Forelimb muscle (tissue), 1 donor: ENCODE measurements at regions not wholly inside any gene's neighbourhood (a gene's known extent, or its start where the extent isn't known, plus 50 kb on each side); places are given as distances from the start of the nearest gene placed in this dataset.

Experiments used
- DNase-seq: peaks from one replicate; pipeline ENCODE4 v3.0.0-alpha.2; 2013; ENCODE audit warnings: low read depth

DNA sequence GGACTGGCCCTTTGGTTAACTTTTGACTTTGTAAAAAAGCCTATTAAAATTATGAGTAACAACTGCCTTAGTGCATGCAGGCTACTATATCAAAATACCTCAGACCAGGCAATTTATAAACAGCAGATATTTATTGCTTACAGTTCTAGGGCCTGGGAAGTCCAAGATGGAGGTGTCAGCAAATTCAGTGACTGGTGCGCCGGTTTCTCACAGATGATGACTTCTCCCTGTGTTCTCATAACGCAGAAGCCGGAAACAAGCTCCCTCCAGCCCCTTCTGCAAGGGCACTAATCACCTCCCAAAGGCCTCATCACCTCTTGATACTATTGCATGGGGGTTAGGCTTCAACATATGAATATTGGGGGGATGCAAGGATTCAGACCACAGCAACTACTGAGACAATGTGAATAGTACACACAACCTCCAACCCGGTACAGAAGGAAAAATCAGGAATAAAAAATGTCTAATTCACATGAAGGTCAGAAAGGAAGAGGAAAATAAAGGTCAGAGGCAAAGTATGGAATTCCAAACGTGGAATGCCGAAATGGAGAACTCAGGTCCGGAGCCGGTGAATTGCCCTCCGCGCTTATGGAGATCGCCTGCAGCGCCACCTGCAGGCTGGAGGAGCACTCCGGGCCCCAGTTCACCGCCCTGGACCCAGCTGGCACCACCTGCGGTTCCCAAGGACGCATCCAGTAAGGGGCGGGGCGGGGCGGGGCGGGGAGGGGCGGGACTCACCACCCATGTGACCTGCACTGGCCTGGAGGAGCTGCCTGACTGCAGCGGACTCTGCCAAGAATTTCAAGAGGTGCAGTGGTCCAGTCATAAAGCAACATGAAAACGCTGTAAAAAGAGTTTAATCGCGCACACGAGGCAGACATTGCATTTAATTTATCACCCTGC is 203.4 kb downstream of the KIF26A start:
- DNase-seq = no peak

DNA sequence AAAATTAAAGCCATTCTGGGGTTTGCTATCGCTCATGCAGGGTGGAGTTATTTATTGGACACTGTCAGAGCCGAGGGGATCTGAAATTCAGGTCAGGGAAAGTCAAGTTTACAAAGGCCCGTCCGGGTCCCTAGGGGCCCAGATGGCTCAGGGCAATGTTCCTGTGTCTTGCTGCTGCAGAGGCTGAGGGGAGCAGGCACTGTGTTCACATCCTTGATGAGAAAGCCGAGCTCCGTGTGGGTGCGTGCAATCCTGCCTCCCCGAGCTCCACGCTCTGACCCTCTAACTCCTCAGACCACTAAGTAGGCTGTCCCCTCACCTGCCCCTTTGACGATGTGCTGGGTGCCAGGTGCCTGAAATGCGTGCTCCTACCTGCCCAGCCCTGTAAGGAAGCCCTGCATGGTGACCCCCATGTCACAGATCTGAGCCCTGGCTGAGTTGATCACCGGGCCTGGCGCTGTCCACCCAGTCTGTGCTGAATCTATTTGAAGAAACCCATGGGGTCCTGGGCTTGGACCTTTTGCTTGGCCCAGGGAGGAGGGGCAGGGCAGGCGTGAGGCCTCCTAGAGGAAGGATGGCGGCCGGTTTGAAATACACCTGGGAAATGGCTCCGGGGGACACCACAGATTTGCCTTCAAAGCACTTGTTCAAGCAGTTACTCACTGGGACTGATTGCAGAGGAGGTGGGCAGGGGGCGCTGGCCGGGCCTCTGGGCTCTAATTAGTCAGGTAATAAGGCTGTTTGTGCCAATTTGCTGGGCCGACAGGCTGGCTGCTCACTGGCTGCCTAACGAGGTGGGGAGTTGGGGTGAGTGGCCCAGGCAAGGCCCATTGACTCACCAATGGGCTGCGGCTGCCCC is 204.3 kb downstream of the KIF26A start:
- DNase-seq = no peak

DNA sequence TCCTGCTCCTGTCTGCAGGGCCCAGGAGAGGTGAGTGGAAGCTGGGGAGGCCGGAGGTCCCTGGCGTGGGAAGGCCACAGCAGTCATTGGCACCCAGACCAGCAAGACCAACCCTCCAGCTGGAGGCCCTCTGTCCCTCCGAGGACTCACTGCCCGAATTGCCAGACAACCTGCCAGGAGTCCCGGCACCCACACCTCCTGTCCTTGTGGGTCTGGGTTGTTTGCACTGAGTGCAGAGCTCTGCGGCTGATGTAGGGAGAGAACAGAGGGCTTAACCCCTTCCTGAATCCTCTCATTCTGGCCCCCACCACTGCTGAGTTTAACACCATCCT is 204.9 kb downstream of the KIF26A start:
- no peak for DNase-seq

DNA sequence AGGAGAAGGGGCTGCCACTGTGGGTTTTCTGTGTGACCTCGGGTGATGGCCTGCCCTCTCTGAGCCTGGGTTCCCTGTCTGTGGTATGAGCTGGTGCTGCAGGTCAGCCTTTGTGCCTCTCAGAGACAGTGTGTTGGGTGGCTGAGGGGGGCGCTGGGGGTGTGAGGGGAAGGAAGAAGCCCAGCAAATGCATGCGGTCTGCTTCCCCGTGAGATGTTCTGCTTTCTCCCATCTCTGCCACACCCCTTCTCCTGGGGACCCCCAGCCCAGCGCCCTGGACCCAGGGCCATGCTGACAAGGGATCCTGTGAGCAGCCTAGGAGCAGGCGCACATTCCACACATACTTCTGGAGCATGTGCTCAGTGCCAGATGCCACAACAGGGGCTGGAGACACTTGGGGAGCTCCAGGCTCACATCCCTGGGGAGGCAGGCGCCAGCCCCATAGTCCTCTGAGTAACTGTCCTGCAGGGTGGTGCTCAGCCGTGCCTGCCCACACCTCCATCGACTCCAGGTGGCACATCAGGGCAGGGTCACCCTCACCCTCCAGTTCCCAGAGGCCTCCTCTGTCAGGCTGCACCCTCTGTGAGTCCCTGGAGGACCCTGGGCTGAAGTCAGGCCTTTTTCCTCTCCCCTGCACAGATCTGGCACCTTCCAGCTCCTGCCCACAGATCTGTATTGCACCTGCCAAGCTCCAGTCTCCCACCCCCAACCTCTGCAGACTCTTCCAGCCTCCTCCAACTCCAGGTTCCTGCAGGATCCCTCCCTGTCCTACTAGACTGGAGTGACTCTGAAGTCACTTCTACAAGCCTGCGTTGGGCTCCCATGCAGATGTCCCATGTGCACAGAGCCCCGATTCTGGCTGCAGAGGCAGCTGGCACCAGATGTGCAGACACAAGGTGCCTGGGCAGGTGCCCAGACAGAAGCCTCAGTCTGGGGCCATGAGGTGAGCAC is 205.6 kb downstream of the KIF26A start:
- no peak for DNase-seq

DNA sequence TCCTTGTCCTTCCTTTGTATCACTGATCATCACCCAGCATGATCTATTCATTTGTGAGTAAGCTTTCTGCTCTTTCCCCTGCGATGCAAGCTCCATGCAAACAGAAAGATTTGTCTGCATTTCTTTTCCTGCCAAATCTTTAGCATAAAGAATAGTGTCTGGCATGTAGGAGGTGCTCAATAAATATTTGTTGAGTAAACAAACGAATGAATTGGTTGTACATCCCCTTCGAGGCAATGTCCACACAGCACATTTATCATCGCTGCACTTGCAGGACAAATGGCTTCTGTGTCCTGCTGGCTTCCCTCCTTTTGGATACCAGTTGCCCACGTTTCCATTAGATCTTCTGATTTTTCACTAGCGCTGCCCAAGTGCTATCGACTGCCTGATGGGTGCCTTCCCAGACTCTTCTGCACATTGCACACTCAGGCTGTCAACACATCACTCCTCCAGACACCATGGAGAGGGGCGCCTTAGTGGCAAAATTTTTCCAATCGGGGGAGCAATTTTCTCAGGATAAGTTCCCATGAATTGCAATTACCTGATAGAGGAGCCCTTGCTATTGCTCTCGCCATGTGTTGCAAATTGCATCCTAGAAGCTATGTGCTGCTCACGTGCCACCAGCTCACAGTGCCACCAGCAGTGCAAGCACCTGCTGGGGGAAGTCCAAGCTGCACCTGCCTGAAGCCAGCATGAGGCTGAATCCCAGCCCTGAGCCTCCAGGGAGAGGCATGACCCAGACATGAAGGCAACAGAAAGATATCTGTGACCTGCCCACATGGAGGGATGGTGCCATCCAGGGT is 206.6 kb downstream of the KIF26A start:
- no peak for DNase-seq

DNA sequence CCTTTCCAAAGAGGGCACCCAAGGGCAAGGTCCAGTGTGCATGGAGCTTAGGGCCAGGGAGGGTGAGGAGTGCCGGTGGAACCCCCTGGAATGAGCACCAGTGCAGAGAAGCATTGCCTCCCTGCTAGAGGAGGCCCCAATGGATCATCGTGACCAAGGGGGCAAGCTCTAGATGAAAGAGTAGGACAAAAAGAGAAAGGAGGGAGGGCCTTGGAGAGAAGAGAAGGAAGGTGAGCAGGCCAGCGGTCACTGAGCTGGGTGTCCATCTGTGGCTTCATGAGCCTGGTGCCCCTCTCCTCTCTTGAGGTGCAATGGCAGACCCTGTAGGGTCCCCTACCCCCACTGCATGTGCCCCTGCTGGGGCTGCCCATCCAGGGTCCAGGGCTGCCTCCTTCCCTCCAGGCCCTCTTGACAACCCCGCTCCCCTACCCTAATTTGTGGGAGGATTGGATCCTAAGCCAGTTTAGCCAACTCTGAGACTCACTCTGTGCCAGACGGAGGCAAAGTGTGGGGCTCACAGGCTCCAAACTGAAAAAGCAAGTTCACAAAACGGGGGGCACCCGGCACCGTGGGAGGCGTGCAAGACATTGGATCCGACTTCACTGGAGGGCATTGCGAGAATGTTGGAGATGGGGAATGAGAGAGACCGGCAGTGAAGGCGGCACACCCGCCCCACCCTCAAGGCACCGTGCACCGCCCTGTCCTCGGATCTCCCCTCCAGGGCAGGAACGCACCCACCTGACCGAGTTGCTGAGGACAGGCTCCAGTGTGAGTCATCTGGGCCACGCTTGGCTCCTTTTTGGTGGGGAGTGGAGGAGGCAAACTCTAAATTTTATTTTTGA is 207.5 kb downstream of the KIF26A start:
- DNase-seq = no peak

DNA sequence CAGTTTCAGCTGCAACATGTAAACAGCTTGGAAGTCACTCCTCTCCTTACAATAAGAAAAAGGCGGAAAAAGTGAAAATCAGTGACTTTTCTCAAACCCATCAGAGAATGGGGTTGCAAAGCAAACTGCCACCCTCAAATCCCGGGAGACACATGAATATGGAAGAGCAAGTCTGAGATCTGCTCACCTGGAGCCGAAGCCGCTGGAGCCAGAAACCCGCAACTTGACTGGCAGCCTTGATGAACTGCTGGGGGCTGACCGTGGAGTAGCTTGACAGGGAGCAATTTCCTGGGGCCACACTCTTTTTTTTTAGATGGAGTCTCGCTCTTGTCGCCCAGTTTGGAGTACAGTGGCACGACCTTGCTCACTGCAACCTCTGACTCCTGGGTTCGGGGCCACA is 208.2 kb downstream of the KIF26A start:
- DNase-seq = no peak

DNA sequence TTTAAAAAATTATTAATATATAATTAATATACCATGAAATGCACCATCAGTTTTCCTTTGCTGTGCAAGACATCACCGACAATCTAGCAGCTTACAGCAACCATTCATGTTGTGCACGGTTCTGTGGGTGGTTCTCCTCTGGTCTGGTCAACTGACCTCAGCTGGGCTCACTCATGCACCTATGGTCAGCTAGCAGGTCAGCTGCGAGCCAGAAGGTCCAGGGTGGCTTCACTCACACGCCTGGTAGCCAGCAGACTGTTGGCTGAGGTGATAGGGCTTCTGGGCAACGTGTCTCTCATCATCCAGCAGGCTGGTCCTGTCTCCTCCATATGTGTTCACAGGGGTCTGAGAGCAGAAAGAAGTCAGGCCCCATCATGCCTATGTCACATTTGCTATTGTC is 210.4 kb downstream of the KIF26A start:
- no peak for DNase-seq

DNA sequence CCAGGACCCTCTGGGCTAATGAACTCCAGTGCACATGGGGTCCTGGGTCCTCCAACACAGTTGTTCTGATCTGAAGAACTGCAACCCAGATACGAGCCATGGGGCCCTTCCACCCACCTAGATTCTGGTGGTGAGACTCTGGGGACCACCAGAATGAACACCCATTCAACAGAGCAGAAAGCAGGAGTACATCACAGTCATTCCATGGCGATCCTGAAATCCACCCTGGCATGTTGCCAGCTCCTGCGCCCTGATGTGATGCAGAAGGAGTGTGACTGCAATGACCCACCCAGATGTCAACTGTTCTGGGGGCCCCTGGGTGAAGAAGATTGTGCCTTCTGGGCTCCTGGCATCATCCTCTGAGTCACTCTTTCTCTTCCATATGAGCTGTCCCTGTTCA is 211.6 kb downstream of the KIF26A start:
- DNase-seq = no peak

DNA sequence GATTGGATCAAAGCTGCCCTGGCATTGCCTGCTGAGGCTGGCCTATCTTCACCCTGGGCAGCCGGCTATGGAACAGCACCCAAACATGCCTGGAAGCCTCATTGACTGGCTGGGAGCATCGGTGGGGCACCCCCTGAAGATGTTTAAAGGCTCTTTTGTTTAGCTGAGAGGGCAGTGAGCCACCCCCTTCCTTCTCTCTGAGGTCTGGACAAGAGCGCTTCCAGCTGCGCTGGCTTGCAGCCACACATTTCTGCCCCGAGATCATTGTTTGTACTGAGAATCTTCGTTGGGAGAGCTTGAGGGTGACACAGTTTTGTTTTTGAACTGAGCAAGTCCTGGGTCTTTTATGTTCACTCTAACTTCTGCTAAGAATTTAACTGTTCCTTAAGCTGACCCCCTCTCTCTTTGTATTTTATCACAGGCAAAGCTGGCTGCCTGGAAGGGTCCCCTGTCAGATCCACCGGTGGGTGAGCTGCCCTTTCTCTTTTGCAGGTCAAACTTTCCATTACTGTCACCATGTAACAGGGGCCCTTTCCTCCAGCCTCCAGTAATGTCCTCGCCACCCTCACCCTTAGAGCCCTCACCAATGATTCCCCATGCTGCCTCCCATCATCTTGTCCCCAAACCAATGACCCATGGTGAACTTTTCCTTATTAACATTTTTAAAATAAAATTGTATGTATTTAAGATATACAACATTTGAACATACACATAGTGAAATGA is 212.2 kb downstream of the KIF26A start:
- peak; percentile 48 for DNase-seq

DNA sequence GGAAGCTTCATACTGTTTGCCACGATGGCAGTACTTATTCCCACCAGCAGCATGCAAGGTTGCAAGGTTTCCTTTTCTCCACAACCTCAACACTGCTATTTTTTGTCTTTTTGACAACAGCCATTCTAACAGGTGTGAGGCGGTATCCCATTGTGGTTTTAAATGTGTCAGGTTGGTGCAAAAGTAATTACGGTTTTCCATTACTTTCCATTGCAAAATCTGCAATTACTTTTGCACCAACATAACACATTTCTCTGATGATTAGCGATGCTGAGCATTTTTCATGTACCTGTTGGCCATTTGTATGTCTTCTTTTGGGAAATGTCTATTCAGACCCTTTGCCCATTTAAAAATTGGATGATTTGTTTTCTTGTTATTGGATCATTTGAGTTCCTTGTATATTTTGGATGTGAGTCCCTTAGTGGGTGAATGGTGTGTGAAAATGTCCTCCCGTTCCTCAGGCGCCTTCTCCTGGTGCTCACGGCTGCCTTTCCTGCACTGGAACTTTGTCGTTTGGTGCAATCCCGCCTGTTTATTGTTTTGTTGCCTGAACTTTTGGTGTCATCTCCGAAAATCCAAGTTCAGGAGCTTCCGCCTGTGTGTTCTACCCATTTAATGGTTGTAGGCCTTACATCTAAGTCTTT is 213.6 kb downstream of the KIF26A start:
- DNase-seq = no peak

DNA sequence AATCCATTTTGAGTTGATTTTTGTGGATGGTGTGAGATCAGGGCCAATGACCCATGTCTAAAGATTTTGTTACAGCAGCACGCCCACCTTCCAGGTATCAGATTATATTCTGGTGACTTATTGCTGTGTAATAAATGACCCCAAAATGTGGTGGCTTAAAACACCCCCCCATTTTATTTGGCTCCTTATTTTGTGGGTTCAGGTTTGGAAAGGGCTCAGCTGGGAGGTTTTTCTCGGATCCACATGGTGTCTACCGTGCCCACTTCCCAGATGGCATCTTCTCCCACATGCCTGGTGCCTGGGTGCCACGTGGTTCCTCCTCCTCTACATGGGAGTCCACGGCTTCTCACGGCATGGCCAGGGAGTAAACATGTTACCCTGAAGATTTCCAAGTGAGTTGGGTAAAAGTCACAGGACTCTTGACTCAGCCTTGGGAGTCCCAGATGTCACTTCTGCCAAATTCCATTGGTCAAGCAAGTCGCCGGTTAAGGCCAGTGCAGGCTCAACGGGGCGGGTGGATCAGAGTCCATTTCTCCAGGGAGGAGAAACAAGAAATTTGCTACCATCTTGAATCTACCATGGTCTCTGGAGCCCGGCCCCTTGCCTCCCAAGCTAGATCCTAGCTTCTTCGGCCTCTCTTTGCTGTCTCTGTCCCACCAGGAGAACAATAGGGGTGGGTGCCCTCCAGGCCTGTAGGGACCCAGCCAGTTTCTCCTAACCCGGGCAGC is 214.3 kb downstream of the KIF26A start:
- no peak for DNase-seq

DNA sequence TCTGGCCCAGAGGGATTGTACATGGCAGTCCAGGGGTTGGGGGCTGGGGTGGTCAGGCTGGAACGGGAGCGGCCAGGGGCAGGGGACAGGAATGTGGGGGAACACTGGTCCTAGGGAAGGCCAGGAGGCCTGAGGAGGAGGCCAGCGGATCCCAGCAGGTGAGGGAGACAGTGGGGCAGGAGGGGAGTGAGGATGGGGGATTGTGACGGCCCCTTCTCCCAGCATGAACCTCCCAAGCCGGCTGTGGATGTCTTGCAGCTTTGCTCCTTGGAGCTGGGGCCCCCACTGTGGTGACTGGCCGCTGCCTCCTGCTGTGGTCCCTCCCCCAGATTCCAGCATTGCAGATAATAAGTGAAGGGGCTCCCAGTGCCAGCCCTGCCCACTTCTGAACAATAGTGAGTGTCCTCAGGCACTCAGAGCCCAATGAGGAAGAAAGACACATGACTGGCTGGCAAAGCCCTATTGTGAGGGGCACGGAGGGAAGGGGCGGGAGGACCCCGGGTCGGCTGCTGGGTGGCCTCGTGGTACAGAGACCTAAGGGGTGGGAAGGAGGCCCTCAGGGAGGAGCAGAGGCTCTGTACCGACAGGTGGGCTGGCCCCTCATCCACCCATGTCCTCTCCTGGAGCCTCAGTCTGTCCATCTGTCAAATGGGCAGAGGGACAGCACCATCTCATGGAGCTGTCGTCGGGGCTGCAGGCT is 215.0 kb downstream of the KIF26A start:
- no peak for DNase-seq

DNA sequence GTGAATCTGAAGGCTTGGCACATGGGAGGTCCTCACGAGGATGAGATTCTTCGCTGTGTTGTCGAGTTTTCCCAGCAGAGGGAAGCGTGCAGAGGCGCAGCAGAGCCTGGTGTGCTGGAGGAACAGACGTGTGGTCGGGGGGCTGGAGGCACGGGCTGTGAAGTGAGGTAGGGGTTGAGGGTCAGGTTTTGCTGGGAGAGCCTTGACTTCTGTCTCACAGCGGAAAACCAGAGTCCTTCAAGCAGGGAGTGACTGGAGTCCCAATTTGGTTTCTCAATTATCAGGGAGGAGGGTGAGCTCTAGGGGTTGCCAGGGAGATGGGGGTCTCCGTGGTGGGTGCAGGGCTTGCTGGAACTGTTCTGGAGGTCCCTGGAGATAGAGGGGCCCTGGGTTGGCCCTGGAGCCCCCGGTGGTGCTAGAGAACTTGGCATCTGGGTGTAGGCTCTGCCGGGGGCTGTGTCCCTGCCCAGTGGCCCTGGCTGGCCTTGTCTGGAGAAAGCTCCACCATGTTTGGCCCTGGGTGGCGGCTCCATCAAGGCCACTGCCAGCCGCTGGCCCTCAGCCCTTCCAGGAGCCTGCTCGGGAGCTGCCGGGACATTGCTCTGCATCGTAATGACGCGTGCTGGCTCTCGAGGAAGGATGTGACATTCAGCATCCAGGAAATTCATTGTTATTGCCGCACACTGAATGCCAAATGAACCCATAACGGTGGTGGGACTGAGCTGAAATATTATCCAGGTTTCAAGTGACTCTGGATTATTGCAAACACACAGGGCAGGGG is 215.7 kb downstream of the KIF26A start:
- DNase-seq = no peak

DNA sequence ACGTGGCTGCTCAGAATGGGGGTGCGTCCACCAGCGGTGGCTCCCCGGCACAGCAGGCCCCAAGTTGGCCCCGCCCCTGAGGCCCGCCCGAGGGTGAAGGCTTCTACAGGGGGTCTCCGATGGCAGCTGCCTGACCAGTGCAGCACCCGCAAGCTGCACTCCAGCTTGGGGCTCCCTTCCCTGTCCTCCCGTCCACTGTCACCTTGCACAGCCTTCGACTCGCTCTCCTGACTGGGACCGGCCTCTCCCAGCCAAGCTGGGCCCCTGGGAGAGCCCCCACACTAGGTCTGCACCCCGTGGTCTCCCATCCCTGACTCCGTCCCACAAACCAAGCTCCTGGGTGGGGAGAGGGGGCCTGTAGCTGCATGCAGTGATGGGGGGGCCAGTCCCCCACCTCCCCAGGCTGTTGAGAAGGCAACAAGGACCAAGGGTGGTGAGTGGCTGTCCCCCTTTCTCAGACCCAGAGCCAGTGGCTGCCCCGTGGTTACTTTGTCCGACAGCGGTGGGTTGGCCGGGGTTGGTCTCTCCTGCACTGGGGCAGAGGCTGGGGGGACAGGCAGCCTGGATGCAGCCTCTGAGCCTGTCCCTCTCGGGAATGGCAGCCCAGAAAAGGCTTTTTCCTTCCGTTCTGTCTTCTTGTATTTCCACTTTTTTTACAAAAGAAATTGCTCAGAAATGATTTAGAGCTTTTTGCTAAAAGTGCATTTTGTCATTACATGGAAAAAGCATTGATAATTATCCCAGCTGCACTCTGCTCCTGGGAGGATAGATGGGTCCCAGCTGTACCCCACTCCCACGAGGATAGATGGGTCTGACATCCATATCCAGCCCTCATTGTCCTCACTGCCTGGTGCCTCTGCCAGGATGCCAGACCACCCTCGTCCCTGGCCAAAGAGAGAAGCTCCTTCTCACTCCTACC is 217.0 kb downstream of the KIF26A start:
- no peak for DNase-seq
